HUDEP-2 (cell line): ENCODE measurements at regions not wholly inside any gene's neighbourhood (a gene's known extent, or its start where the extent isn't known, plus 50 kb on each side); places are given as distances from the start of the nearest gene placed in this dataset.
"Not testable (repeated sequence)": the region's sequence is repeated elsewhere in the genome, so short reads cannot be mapped to it uniquely, and the experiment has no call there.

Source experiments
- DNase-seq, 76 experiments: peaks; one replicate each; lab custom pipeline; 2025; ENCODE audit not compliant: unreplicated experiment in 76 of 76; lab: John Stamatoyannopoulos, UW

- no peak for DNase-seq
These were observed 220.6 kb upstream of the PKN2 start for GRCh38 chr1:88463401-88463985.

- DNase-seq, result no peak
These were observed 218.1 kb upstream of the PKN2 start for GRCh38 chr1:88466011-88466410.

GRCh38 chr1:88466899-88467580 is 217.0 kb upstream of the PKN2 start:
- no peak for DNase-seq

- no peak for DNase-seq
These were observed 211.8 kb upstream of the PKN2 start for GRCh38 chr1:88472298-88472697.

- no peak for DNase-seq
These were observed 211.4 kb upstream of the PKN2 start for GRCh38 chr1:88472714-88473113.

- DNase-seq, result no peak
These were observed 209.3 kb upstream of the PKN2 start for GRCh38 chr1:88474555-88475304.

- no peak for DNase-seq
These were observed 199.2 kb upstream of the PKN2 start for GRCh38 chr1:88484881-88485280.

- no peak for DNase-seq
These were observed 195.8 kb upstream of the PKN2 start for GRCh38 chr1:88488237-88488636.

GRCh38 chr1:88490676-88491075 is 193.4 kb upstream of the PKN2 start:
- DNase-seq, result no peak

- DNase-seq, result no peak
These were observed 184.4 kb upstream of the PKN2 start for GRCh38 chr1:88499671-88500070.

- no peak for DNase-seq
These were observed 181.2 kb upstream of the PKN2 start for GRCh38 chr1:88502886-88503285.

- DNase-seq, result no peak
These were observed 180.4 kb upstream of the PKN2 start for GRCh38 chr1:88503646-88504045.

- DNase-seq, result no peak
These were observed 179.5 kb upstream of the PKN2 start for GRCh38 chr1:88504601-88505000.

- DNase-seq, result no peak
These were observed 174.7 kb upstream of the PKN2 start for GRCh38 chr1:88509379-88509778.

- no peak for DNase-seq
These were observed 169.5 kb upstream of the PKN2 start for GRCh38 chr1:88514544-88515060.

GRCh38 chr1:88517499-88517898 is 166.6 kb upstream of the PKN2 start:
- DNase-seq, result not testable (repeated sequence)

GRCh38 chr1:88519156-88519555 is 164.9 kb upstream of the PKN2 start:
- no peak for DNase-seq

GRCh38 chr1:88523854-88524528 is 160.1 kb upstream of the PKN2 start:
- DNase-seq, result no peak

- DNase-seq, result no peak
These were observed 157.6 kb upstream of the PKN2 start for GRCh38 chr1:88526456-88526855.

- no peak for DNase-seq
These were observed 155.3 kb upstream of the PKN2 start for GRCh38 chr1:88528792-88529191.

- peak in 1 of 76 experiments; percentile 0 for DNase-seq
These were observed 154.5 kb upstream of the PKN2 start for GRCh38 chr1:88529581-88529980.
